ENCODE measurements at regions not wholly inside any gene's neighbourhood (a gene's known extent, or its start where the extent isn't known, plus 50 kb on each side); places are given as distances from the start of the nearest gene placed in this dataset.
A peak's percentile ranks its signal among the peaks of the same experiment; 100 is the strongest.

DNA sequence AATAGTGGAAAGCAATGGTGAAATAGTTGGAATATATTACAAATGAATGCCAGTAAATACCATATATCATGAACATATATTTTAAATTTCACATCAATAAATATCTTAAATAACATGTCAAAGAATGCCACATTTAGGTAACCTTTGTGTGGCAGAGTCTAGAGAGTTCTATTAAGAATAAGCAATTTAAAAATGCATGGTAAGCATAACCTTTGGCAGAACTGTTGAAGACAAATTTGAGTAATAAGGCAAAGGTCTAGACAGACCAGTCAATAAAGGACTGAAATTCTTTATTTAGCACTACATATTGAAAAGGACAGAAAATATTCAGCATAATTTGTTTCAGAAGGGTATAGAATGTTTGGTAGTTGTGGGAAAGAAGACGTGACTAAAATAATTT lies 1417.0 kb downstream of the SUCLG1 start:
- Histone ChIP-seq H2BK5ac (ENCODE audit: low read length) (no peak overlapping the region), H3K4me2 (ENCODE audit: low read length) (no peak overlapping the region), H3K4ac (ENCODE audit: low read depth, low read length) (no peak overlapping the region), H4K8ac (ENCODE audit: low read depth, low read length) (no peak overlapping the region), H3K56ac (ENCODE audit: low read length) (no peak overlapping the region), H3K4me3 (ENCODE audit: low read length) (no peak overlapping the region), H3K79me1 (ENCODE audit: low read length) (no peaks in the 10 kb centered on the region), H2AK5ac (ENCODE audit: low read length) (no peak overlapping the region), H3K9ac (ENCODE audit: low read length) (no peak overlapping the region), H2BK120ac (ENCODE audit: low read depth, low read length) (no peak overlapping the region), H3K4me1 (ENCODE audit: control insufficient read depth, low read depth, low read length) (no peaks in the 10 kb centered on the region), H3K18ac (ENCODE audit: low read length) (no peak overlapping the region), H3K27ac (ENCODE audit: low read depth, low read length) (no peak overlapping the region), H3K79me2 (ENCODE audit: control insufficient read depth, insufficient read depth, low read length) (no peaks in the 10 kb centered on the region), H3K23ac (ENCODE audit: low read length) (no peak overlapping the region), H4K5ac (ENCODE audit: low read length) (no peak overlapping the region), H3K36me3 (ENCODE audit: control insufficient read depth, insufficient read depth, low read length) (no peaks in the 10 kb centered on the region), H2BK15ac (replicated peaks; ENCODE audit: low read depth) (no peak overlapping the region), H3K27me3 (ENCODE audit: insufficient read depth, low read length, poor library complexity) (no peaks in the 10 kb centered on the region)
- 100% methylated on average over 1 of the region's 1 CpG for WGBS (ENCODE audit: extremely low coverage, insufficient coverage, low lambda C conversion rate)
- no peak for DNase-seq

DNA sequence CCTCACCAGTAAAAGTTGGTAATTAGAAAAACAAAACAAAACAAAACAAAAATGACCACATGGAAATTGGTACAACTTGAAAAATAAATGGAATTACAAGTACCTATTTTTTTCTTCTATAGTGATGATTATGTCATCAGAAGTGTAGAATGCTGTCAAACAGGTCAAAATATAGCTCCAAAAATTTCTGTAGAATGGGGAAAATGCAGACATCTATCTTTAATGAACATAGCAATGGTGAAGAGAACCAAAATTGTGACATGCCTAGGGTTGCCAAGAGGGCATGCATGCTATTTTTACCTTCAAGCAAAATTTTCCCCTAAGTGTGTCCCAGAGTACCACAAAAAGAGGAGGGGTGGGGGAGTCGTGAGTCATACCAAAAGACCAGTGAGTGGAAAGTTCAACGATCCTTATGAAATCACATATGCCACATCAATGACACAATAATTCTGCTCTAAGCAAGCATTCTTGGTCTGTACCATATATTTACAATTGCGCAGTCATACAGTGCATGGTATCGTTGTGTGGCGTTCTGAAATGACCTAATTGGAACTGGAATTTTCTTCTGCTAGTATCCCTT lies 1436.4 kb downstream of the SUCLG1 start:
- Histone ChIP-seq H3K23ac (ENCODE audit: low read length) (no peak overlapping the region), H3K4me3 (ENCODE audit: low read length) (no peak overlapping the region), H3K4me1 (ENCODE audit: control insufficient read depth, low read depth, low read length) (no peaks in the 10 kb centered on the region), H3K27ac (ENCODE audit: low read depth, low read length) (no peak overlapping the region), H3K4me2 (ENCODE audit: low read length) (no peak overlapping the region), H3K79me2 (ENCODE audit: control insufficient read depth, insufficient read depth, low read length) (no peaks in the 10 kb centered on the region), H3K18ac (ENCODE audit: low read length) (no peak overlapping the region), H2AK5ac (ENCODE audit: low read length) (no peak overlapping the region), H3K79me1 (ENCODE audit: low read length) (no peaks in the 10 kb centered on the region), H2BK5ac (ENCODE audit: low read length) (no peak overlapping the region), H2BK15ac (replicated peaks; ENCODE audit: low read depth) (no peak overlapping the region), H4K5ac (ENCODE audit: low read length) (no peak overlapping the region), H4K8ac (ENCODE audit: low read depth, low read length) (no peak overlapping the region), H3K4ac (ENCODE audit: low read depth, low read length) (no peak overlapping the region), H3K27me3 (ENCODE audit: insufficient read depth, low read length, poor library complexity) (no peaks in the 10 kb centered on the region), H3K56ac (ENCODE audit: low read length) (no peak overlapping the region), H3K9ac (ENCODE audit: low read length) (no peak overlapping the region), H3K36me3 (ENCODE audit: control insufficient read depth, insufficient read depth, low read length) (no peaks in the 10 kb centered on the region), H2BK120ac (ENCODE audit: low read depth, low read length) (no peak overlapping the region)
- no peak for DNase-seq
- no CpG with 5 or more reads among the region's 5 CpGs for WGBS (ENCODE audit: extremely low coverage, insufficient coverage, low lambda C conversion rate)

DNA sequence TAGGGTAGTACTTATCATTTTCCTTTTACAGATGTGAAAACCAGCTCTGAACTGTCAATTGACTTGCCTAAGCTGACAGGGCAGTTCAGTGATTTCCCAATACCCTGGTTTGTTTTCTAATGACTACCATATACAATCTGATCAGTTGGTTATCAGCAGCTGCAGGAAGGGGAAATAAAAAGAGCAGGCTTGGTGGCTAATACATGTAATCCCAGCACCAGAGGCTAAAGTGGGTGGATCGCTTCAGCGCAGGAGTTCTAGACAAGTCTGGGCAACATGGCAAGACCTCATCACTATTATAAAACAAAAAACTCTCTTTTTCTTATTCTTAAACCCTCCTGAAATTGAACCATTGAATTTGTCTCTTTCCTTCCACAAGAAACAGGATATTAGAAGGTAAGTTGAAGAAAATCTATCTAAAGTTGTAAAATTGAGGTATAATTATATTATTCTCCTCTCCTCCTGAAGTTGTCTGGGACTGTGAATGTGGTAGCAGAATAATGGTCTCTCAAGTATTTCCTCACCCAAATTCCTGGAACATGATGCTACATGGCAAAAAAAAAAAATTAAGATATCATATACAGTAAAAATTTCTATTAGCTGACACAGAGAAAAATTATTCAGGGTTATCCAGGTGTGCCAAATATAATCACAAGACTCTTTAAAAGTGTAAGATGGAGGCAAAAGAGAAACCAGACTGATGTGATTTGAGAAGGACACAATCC lies 1441.6 kb downstream of the SUCLG1 start:
- Histone ChIP-seq H3K4ac (ENCODE audit: low read depth, low read length) (no peak overlapping the region), H3K9ac (ENCODE audit: low read length) (no peak overlapping the region), H3K27me3 (ENCODE audit: insufficient read depth, low read length, poor library complexity) (no peaks in the 10 kb centered on the region), H3K23ac (ENCODE audit: low read length) (no peak overlapping the region), H3K27ac (ENCODE audit: low read depth, low read length) (no peak overlapping the region), H4K5ac (ENCODE audit: low read length) (no peak overlapping the region), H3K79me1 (ENCODE audit: low read length) (no peaks in the 10 kb centered on the region), H3K4me1 (ENCODE audit: control insufficient read depth, low read depth, low read length) (no peaks in the 10 kb centered on the region), H4K8ac (ENCODE audit: low read depth, low read length) (no peak overlapping the region), H2AK5ac (ENCODE audit: low read length) (no peak overlapping the region), H2BK5ac (ENCODE audit: low read length) (no peak overlapping the region), H3K18ac (ENCODE audit: low read length) (no peak overlapping the region), H3K4me3 (ENCODE audit: low read length) (no peak overlapping the region), H2BK120ac (ENCODE audit: low read depth, low read length) (no peak overlapping the region), H3K36me3 (ENCODE audit: control insufficient read depth, insufficient read depth, low read length) (no peaks in the 10 kb centered on the region), H3K79me2 (ENCODE audit: control insufficient read depth, insufficient read depth, low read length) (no peaks in the 10 kb centered on the region), H3K56ac (ENCODE audit: low read length) (no peak overlapping the region), H2BK15ac (replicated peaks; ENCODE audit: low read depth) (peak overlapping the region; percentile 36), H3K4me2 (ENCODE audit: low read length) (no peak overlapping the region)
- no peak for DNase-seq
- no CpG with 5 or more reads among the region's 2 CpGs for WGBS (ENCODE audit: extremely low coverage, insufficient coverage, low lambda C conversion rate)

DNA sequence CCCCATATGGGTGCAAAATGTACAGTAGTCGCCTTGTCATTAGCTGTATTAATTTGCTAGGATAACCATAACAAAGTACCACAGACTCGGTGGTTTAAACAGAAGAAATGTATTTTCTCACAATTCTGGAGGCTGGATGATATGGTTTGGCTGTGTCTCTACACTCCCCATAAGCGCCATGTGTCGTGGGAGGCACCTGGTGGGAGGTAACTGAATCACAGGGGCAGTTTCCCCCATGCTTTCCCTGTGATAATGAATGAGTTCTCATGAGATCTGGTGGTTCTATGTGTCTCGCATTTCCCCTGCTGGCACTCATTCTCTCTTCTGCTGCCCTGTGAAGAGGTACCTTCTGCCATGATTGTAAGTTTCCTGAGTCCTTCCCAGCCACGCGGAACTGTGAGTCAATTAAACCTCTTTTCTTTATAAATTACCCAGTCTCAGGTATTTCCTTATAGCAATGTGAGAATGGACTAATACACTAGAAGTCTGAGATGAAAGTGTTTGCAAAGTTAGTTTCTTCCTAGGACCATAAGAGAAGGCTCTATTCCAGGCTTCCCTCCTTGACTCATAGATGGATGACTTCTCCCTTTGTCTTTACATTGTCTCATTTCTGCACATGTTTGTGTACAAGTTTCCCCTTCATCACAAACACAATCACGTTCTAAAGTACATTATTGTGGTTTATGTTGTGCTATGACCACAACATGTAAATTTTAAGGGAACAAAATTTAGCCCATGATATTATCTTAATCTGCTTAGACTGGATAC lies 1442.6 kb downstream of the SUCLG1 start:
- H2BK5ac ChIP-seq (ENCODE audit: low read length) = no peak overlapping the region
- no peak overlapping the region for H4K8ac ChIP-seq (ENCODE audit: low read depth, low read length)
- H3K4me1 ChIP-seq (ENCODE audit: control insufficient read depth, low read depth, low read length) = no peaks in the 10 kb centered on the region
- no peaks in the 10 kb centered on the region for H3K27me3 ChIP-seq (ENCODE audit: insufficient read depth, low read length, poor library complexity)
- no peaks in the 10 kb centered on the region for H3K36me3 ChIP-seq (ENCODE audit: control insufficient read depth, insufficient read depth, low read length)
- H3K18ac ChIP-seq (ENCODE audit: low read length) = no peak overlapping the region
- no peak overlapping the region for H2BK15ac ChIP-seq (replicated peaks; ENCODE audit: low read depth)
- H2BK120ac ChIP-seq (ENCODE audit: low read depth, low read length) = no peak overlapping the region
- no peak overlapping the region for H3K4me2 ChIP-seq (ENCODE audit: low read length)
- no peak overlapping the region for H4K5ac ChIP-seq (ENCODE audit: low read length)
- peak; percentile 53 for DNase-seq
- H3K27ac ChIP-seq (ENCODE audit: low read depth, low read length) = no peak overlapping the region
- H2AK5ac ChIP-seq (ENCODE audit: low read length) = no peak overlapping the region
- no peaks in the 10 kb centered on the region for H3K79me1 ChIP-seq (ENCODE audit: low read length)
- no peaks in the 10 kb centered on the region for H3K79me2 ChIP-seq (ENCODE audit: control insufficient read depth, insufficient read depth, low read length)
- no peak overlapping the region for H3K4me3 ChIP-seq (ENCODE audit: low read length)
- WGBS (ENCODE audit: extremely low coverage, insufficient coverage, low lambda C conversion rate) = no CpG with 5 or more reads among the region's 8 CpGs
- H3K23ac ChIP-seq (ENCODE audit: low read length) = no peak overlapping the region
- H3K56ac ChIP-seq (ENCODE audit: low read length) = no peak overlapping the region
- H3K9ac ChIP-seq (ENCODE audit: low read length) = no peak overlapping the region
- no peak overlapping the region for H3K4ac ChIP-seq (ENCODE audit: low read depth, low read length)

DNA sequence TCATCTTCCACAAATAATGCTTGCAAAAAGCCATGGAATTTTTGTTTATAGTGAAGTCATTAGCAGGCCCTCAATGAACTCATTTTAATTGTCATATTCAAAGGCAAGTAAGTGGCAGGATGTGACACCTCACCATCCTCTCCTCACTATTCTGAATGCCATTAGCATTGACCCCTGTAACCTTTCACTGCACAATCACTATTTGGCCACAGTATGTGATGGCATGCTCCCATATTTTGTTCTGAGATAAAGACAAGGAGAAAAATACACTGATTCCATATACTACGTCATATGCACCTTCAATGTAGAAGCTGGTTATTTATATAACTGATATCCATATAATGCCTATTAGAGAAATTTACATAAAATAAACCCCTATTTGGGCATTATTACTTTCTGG lies 1443.2 kb downstream of the SUCLG1 start:
- no peaks in the 10 kb centered on the region for H3K79me1 ChIP-seq (ENCODE audit: low read length)
- H2BK15ac ChIP-seq (replicated peaks; ENCODE audit: low read depth) = no peak overlapping the region
- H4K5ac ChIP-seq (ENCODE audit: low read length) = no peak overlapping the region
- H4K8ac ChIP-seq (ENCODE audit: low read depth, low read length) = no peak overlapping the region
- H3K79me2 ChIP-seq (ENCODE audit: control insufficient read depth, insufficient read depth, low read length) = no peaks in the 10 kb centered on the region
- no peaks in the 10 kb centered on the region for H3K27me3 ChIP-seq (ENCODE audit: insufficient read depth, low read length, poor library complexity)
- H3K4ac ChIP-seq (ENCODE audit: low read depth, low read length) = no peak overlapping the region
- no peak overlapping the region for H3K9ac ChIP-seq (ENCODE audit: low read length)
- DNase-seq = peak; percentile 2
- WGBS (ENCODE audit: extremely low coverage, insufficient coverage, low lambda C conversion rate) = no CpG with 5 or more reads among the region's 1 CpG
- no peak overlapping the region for H3K4me3 ChIP-seq (ENCODE audit: low read length)
- no peaks in the 10 kb centered on the region for H3K4me1 ChIP-seq (ENCODE audit: control insufficient read depth, low read depth, low read length)
- H3K27ac ChIP-seq (ENCODE audit: low read depth, low read length) = no peak overlapping the region
- no peak overlapping the region for H2BK120ac ChIP-seq (ENCODE audit: low read depth, low read length)
- no peak overlapping the region for H3K23ac ChIP-seq (ENCODE audit: low read length)
- no peak overlapping the region for H3K4me2 ChIP-seq (ENCODE audit: low read length)
- H2AK5ac ChIP-seq (ENCODE audit: low read length) = no peak overlapping the region
- H3K18ac ChIP-seq (ENCODE audit: low read length) = no peak overlapping the region
- H2BK5ac ChIP-seq (ENCODE audit: low read length) = no peak overlapping the region
- no peaks in the 10 kb centered on the region for H3K36me3 ChIP-seq (ENCODE audit: control insufficient read depth, insufficient read depth, low read length)
- H3K56ac ChIP-seq (ENCODE audit: low read length) = no peak overlapping the region

All from mesendoderm (in vitro differentiated cells).